ENCODE measurements at regions not wholly inside any gene's neighbourhood (a gene's known extent, or its start where the extent isn't known, plus 50 kb on each side); places are given as distances from the start of the nearest gene placed in this dataset.

- no peak overlapping the region for H3K4me3 Mint-ChIP-seq (ENCODE audit: unreplicated experiment)
- H3K27ac Mint-ChIP-seq (ENCODE audit: unreplicated experiment) = no peak overlapping the region
- no peak for TF ChIP-seq CTCF (IDR thresholded peaks at IDR 0.05; ENCODE audit: unreplicated experiment)
- no peak for DNase-seq (ENCODE audit: low spot score)
- H3K9me3 Mint-ChIP-seq (ENCODE audit: unreplicated experiment) = no peaks in the 10 kb centered on the region
- H3K27me3 Mint-ChIP-seq (ENCODE audit: unreplicated experiment) = no peaks in the 10 kb centered on the region
- H3K4me1 Mint-ChIP-seq (ENCODE audit: unreplicated experiment) = no peaks in the 10 kb centered on the region
- no peaks in the 10 kb centered on the region for H3K36me3 Mint-ChIP-seq (ENCODE audit: low read depth, unreplicated experiment)
Observed at GRCh38 chr9:87178302-87178701, 231.0 kb upstream of the GAS1 start.

- DNase-seq (ENCODE audit: low spot score) = no peak
- no peaks in the 10 kb centered on the region for H3K36me3 Mint-ChIP-seq (ENCODE audit: low read depth, unreplicated experiment)
- H3K27me3 Mint-ChIP-seq (ENCODE audit: unreplicated experiment) = no peaks in the 10 kb centered on the region
- TF ChIP-seq CTCF (IDR thresholded peaks at IDR 0.05; ENCODE audit: unreplicated experiment) = no peak
- no peaks in the 10 kb centered on the region for H3K9me3 Mint-ChIP-seq (ENCODE audit: unreplicated experiment)
- no peak overlapping the region for H3K4me3 Mint-ChIP-seq (ENCODE audit: unreplicated experiment)
- H3K4me1 Mint-ChIP-seq (ENCODE audit: unreplicated experiment) = no peaks in the 10 kb centered on the region
- H3K27ac Mint-ChIP-seq (ENCODE audit: unreplicated experiment) = no peak overlapping the region
Observed at GRCh38 chr9:87179553-87180340, 232.4 kb upstream of the GAS1 start.

- no peak for TF ChIP-seq CTCF (IDR thresholded peaks at IDR 0.05; ENCODE audit: unreplicated experiment)
- DNase-seq (ENCODE audit: low spot score) = no peak
- no peak overlapping the region for H3K27ac Mint-ChIP-seq (ENCODE audit: unreplicated experiment)
- H3K4me3 Mint-ChIP-seq (ENCODE audit: unreplicated experiment) = no peak overlapping the region
- H3K36me3 Mint-ChIP-seq (ENCODE audit: low read depth, unreplicated experiment) = no peaks in the 10 kb centered on the region
- H3K27me3 Mint-ChIP-seq (ENCODE audit: unreplicated experiment) = no peaks in the 10 kb centered on the region
- H3K9me3 Mint-ChIP-seq (ENCODE audit: unreplicated experiment) = no peaks in the 10 kb centered on the region
- no peaks in the 10 kb centered on the region for H3K4me1 Mint-ChIP-seq (ENCODE audit: unreplicated experiment)
Observed at GRCh38 chr9:87180361-87180760, 233.1 kb upstream of the GAS1 start.

GRCh38 chr9:87180841-87181240 is 233.5 kb upstream of the GAS1 start:
- Mint-ChIP-seq H3K9me3 (ENCODE audit: unreplicated experiment) (no peaks in the 10 kb centered on the region), H3K4me1 (ENCODE audit: unreplicated experiment) (no peaks in the 10 kb centered on the region), H3K36me3 (ENCODE audit: low read depth, unreplicated experiment) (no peaks in the 10 kb centered on the region), H3K27me3 (ENCODE audit: unreplicated experiment) (no peaks in the 10 kb centered on the region), H3K27ac (ENCODE audit: unreplicated experiment) (no peak overlapping the region), H3K4me3 (ENCODE audit: unreplicated experiment) (no peak overlapping the region)
- TF ChIP-seq CTCF (IDR thresholded peaks at IDR 0.05; ENCODE audit: unreplicated experiment) = no peak
- DNase-seq (ENCODE audit: low spot score) = no peak

GRCh38 chr9:87181670-87182069 is 234.4 kb upstream of the GAS1 start:
- TF ChIP-seq CTCF (IDR thresholded peaks at IDR 0.05; ENCODE audit: unreplicated experiment) = no peak
- Mint-ChIP-seq H3K9me3 (ENCODE audit: unreplicated experiment) (no peaks in the 10 kb centered on the region), H3K27me3 (ENCODE audit: unreplicated experiment) (no peaks in the 10 kb centered on the region), H3K4me1 (ENCODE audit: unreplicated experiment) (no peaks in the 10 kb centered on the region), H3K27ac (ENCODE audit: unreplicated experiment) (no peak overlapping the region), H3K36me3 (ENCODE audit: low read depth, unreplicated experiment) (no peaks in the 10 kb centered on the region), H3K4me3 (ENCODE audit: unreplicated experiment) (no peak overlapping the region)
- DNase-seq (ENCODE audit: low spot score) = no peak
